Stimulated activated naive CD8-positive, alpha-beta T cell treated with anti-CD3 and anti-CD28 coated beads, Interleukin-15, Interleukin-2, amounts not matched to agents 100 U/mL and 50 U/mL, for 24 hours (primary cell): ENCODE measurements at regions not wholly inside any gene's neighbourhood (a gene's known extent, or its start where the extent isn't known, plus 50 kb on each side); places are given as distances from the start of the nearest gene placed in this dataset.

ENCODE experiments used
- ATAC-seq: fragments of 150-1000 bp; cut with Tn5 transposase; one replicate; pipeline ENCODE4 v1.10.0; 2021
- DNase-seq: peaks from one replicate; pipeline ENCODE4 v3.0.0; 2021

- no peak for ATAC-seq
- DNase-seq = no peak
Measured at GRCh38 chr1:82445827-82446226, 645.1 kb downstream of the ADGRL2 start.

- no peak for DNase-seq
- no peak for ATAC-seq
Measured at GRCh38 chr1:82445132-82445531, 644.4 kb downstream of the ADGRL2 start.

- ATAC-seq (no peak), DNase-seq (no peak)
Measured at GRCh38 chr1:82441402-82441801, 640.7 kb downstream of the ADGRL2 start.

- no peak for DNase-seq
- no peak for ATAC-seq
Measured at GRCh38 chr1:82423174-82423815, 622.6 kb downstream of the ADGRL2 start.

- ATAC-seq (no peak), DNase-seq (no peak)
Measured at GRCh38 chr1:82421782-82422181, 621.0 kb downstream of the ADGRL2 start.

GRCh38 chr1:82420584-82420983 lies 619.9 kb downstream of the ADGRL2 start:
- ATAC-seq = no peak
- DNase-seq = no peak

GRCh38 chr1:82411605-82412004 lies 610.9 kb downstream of the ADGRL2 start:
- DNase-seq = no peak
- ATAC-seq = no peak

GRCh38 chr1:82405333-82405732 lies 604.6 kb downstream of the ADGRL2 start:
- ATAC-seq (no peak), DNase-seq (no peak)

GRCh38 chr1:82401116-82401515 lies 600.4 kb downstream of the ADGRL2 start:
- no peak for ATAC-seq
- no peak for DNase-seq

- ATAC-seq (no peak), DNase-seq (no peak)
Measured at GRCh38 chr1:82400521-82400920, 599.8 kb downstream of the ADGRL2 start.

- DNase-seq (no peak), ATAC-seq (no peak)
Measured at GRCh38 chr1:82399093-82399492, 598.4 kb downstream of the ADGRL2 start.

- no peak for ATAC-seq
- DNase-seq = no peak
Measured at GRCh38 chr1:82398357-82398756, 597.6 kb downstream of the ADGRL2 start.

GRCh38 chr1:82395440-82395839 lies 594.7 kb downstream of the ADGRL2 start:
- ATAC-seq (no peak), DNase-seq (no peak)

GRCh38 chr1:82392946-82393345 lies 592.2 kb downstream of the ADGRL2 start:
- ATAC-seq (no peak), DNase-seq (no peak)

- ATAC-seq = no peak
Measured at GRCh38 chr1:82392513-82392912, 591.8 kb downstream of the ADGRL2 start.

GRCh38 chr1:82391712-82392111 lies 591.0 kb downstream of the ADGRL2 start:
- ATAC-seq (no peak), DNase-seq (no peak)

More at GRCh38 chr1:82392513-82392912, 591.8 kb downstream of the ADGRL2 start:
- no peak for DNase-seq

GRCh38 chr1:82390627-82391026 lies 589.9 kb downstream of the ADGRL2 start:
- DNase-seq = no peak
- no peak for ATAC-seq

- DNase-seq = no peak
- ATAC-seq = no peak
Measured at GRCh38 chr1:82388679-82389078, 587.9 kb downstream of the ADGRL2 start.

GRCh38 chr1:82387012-82387366 lies 586.3 kb downstream of the ADGRL2 start:
- no peak for DNase-seq
- no peak for ATAC-seq

GRCh38 chr1:82386365-82387011 lies 585.8 kb downstream of the ADGRL2 start:
- ATAC-seq (no peak), DNase-seq (no peak)

GRCh38 chr1:82384776-82385175 lies 584.0 kb downstream of the ADGRL2 start:
- DNase-seq (no peak), ATAC-seq (no peak)

- DNase-seq (no peak), ATAC-seq (no peak)
Measured at GRCh38 chr1:82377201-82377884, 576.6 kb downstream of the ADGRL2 start.

- DNase-seq (no peak), ATAC-seq (no peak)
Measured at GRCh38 chr1:82373710-82374109, 573.0 kb downstream of the ADGRL2 start.
